SK-N-MC (cell line): ENCODE measurements at regions not wholly inside any gene's neighbourhood (a gene's known extent, or its start where the extent isn't known, plus 50 kb on each side); places are given as distances from the start of the nearest gene placed in this dataset.

Source experiments
- EZH2 ChIP-seq: fragments of 200-600 bp; sonication (generic); IDR thresholded peaks from one replicate; pipeline ENCODE4 v1.6.1; 2017; ENCODE audit warnings: antibody characterized with exemption
- POLR2AphosphoS5 ChIP-seq: IDR thresholded peaks from 2 replicates; pipeline ENCODE4 v1.6.1; 2012; ENCODE audit warnings: mild to moderate bottlenecking, low read depth, low read length, borderline replicate concordance

DNA sequence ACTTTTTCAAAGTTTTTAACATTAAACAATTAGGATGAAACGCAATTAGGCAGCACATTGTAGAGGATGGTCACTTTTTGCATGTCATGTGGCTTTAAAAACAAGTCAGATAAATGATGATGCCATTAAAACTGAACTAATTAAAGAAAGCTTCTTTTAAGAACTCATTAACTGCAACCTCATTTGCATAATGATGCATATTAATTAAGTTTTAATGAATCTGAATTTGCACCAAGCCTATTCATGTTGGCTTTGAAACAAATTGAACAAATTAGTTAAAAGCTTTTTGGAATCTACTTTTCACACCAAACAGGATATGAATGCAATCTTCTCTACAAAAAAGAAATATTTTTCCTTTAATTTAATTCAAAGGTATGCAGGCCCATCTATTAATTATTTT lies 499.0 kb downstream of the VRK1 start:
- TF ChIP-seq POLR2AphosphoS5 (no peak), EZH2 (no peak)
